ENCODE measurements at regions not wholly inside any gene's neighbourhood (a gene's known extent, or its start where the extent isn't known, plus 50 kb on each side); places are given as distances from the start of the nearest gene placed in this dataset.

- TF ChIP-seq, protein P1, sequence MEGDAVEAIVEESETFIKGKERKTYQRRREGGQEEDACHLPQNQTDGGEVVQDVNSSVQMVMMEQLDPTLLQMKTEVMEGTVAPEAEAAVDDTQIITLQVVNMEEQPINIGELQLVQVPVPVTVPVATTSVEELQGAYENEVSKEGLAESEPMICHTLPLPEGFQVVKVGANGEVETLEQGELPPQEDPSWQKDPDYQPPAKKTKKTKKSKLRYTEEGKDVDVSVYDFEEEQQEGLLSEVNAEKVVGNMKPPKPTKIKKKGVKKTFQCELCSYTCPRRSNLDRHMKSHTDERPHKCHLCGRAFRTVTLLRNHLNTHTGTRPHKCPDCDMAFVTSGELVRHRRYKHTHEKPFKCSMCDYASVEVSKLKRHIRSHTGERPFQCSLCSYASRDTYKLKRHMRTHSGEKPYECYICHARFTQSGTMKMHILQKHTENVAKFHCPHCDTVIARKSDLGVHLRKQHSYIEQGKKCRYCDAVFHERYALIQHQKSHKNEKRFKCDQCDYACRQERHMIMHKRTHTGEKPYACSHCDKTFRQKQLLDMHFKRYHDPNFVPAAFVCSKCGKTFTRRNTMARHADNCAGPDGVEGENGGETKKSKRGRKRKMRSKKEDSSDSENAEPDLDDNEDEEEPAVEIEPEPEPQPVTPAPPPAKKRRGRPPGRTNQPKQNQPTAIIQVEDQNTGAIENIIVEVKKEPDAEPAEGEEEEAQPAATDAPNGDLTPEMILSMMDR (IDR thresholded peaks at IDR 0.05 in 2 of 3, conservative IDR thresholded peaks at IDR 0.05 in 1 of 3; ENCODE audit: control insufficient read depth in 2 of 3, extremely low read depth in 1 of 3, insufficient read depth in 1 of 3, low read depth in 3 of 3, low read length in 3 of 3): no peak
- TF ChIP-seq CBX5 (IDR thresholded peaks at IDR 0.05; ENCODE audit: low read depth): no peak
- TF ChIP-seq EZH2 (IDR thresholded peaks at IDR 0.05; ENCODE audit: borderline replicate concordance, control insufficient read depth, low read depth, low read length): no peak
- TF ChIP-seq FOXM1 (IDR thresholded peaks at IDR 0.05; ENCODE audit: low read depth, low read length): no peak
- no peak for TF ChIP-seq MXI1 (IDR thresholded peaks at IDR 0.05; ENCODE audit: low read depth, low read length)
- TF ChIP-seq POLR2A (IDR thresholded peaks at IDR 0.05; ENCODE audit: low read depth, low read length): no peak
- no peak for TF ChIP-seq REST (IDR thresholded peaks at IDR 0.05; ENCODE audit: low read depth, low read length)
- no peak for TF ChIP-seq MYB (IDR thresholded peaks at IDR 0.05; ENCODE audit: borderline replicate concordance, low read depth, low read length)
- TF ChIP-seq RELA (IDR thresholded peaks at IDR 0.05; ENCODE audit: borderline replicate concordance, partially characterized antibody): no peak
- TF ChIP-seq CUX1 (IDR thresholded peaks at IDR 0.05; ENCODE audit: insufficient replicate concordance, low read depth, low read length): no peak
Measured at GRCh38 chr2:47277987-47278386, 91.1 kb upstream of the EPCAM start.

Measured in GM12878 (cell line).